ENCODE measurements at regions not wholly inside any gene's neighbourhood (a gene's known extent, or its start where the extent isn't known, plus 50 kb on each side); places are given as distances from the start of the nearest gene placed in this dataset.

DNA sequence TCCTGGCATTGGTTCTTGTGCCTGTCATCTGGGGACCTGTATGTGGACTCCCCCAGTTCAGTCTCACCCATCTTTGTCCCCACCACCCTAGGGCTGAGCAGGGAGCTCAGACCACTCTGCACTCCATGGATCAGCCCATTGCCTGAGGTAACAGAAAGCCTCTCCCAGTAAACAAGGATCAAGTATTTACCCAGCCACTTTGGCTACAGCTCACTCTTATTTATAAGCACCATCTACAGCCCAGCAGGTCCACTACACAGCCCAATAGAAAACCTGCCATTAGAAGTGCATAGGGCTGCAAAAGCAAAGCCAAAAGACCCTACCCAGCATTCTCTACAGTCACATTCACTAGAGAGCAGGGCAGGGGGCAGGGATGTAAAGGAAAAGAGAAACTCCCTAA lies 335.0 kb upstream of the SYNCRIP start:
- peak; percentile 53 for ATAC-seq
- intact Hi-C loops (cut with DNase I) = no loop called here

GRCh38 chr6:85975957-85976356 lies 333.3 kb upstream of the SYNCRIP start:
- no peak overlapping the region for H3K27ac ChIP-seq
- ATAC-seq (no peak), DNase-seq (no peak)
- H3K9me3 ChIP-seq = no peaks in the 10 kb centered on the region
- intact Hi-C loops (cut with DNase I) = no loop called here
- no peaks in the 10 kb centered on the region for H3K4me1 ChIP-seq
- no peak for TF ChIP-seq CTCF (IDR thresholded peaks at IDR 0.05)
- no peaks in the 10 kb centered on the region for H3K27me3 ChIP-seq
- H3K4me3 ChIP-seq = no peak overlapping the region
- no peaks in the 10 kb centered on the region for H3K36me3 ChIP-seq

More for the DNA sequence above, 335.0 kb upstream of the SYNCRIP start:
- TF ChIP-seq CTCF (IDR thresholded peaks at IDR 0.05) = no peak
- Histone ChIP-seq H3K4me1 (no peaks in the 10 kb centered on the region), H3K27ac (no peak overlapping the region), H3K9me3 (no peaks in the 10 kb centered on the region), H3K4me3 (no peak overlapping the region), H3K27me3 (no peaks in the 10 kb centered on the region), H3K36me3 (no peaks in the 10 kb centered on the region)
- DNase-seq = no peak

- intact Hi-C loops (cut with DNase I) = no loop called here
- Histone ChIP-seq H3K4me3 (no peak overlapping the region), H3K27ac (no peak overlapping the region), H3K4me1 (no peaks in the 10 kb centered on the region), H3K36me3 (no peaks in the 10 kb centered on the region), H3K9me3 (no peaks in the 10 kb centered on the region), H3K27me3 (no peaks in the 10 kb centered on the region)
- no peak for TF ChIP-seq CTCF (IDR thresholded peaks at IDR 0.05)
- ATAC-seq = no peak
- no peak for DNase-seq
These were observed 328.6 kb upstream of the SYNCRIP start for GRCh38 chr6:85971238-85971637.

DNA sequence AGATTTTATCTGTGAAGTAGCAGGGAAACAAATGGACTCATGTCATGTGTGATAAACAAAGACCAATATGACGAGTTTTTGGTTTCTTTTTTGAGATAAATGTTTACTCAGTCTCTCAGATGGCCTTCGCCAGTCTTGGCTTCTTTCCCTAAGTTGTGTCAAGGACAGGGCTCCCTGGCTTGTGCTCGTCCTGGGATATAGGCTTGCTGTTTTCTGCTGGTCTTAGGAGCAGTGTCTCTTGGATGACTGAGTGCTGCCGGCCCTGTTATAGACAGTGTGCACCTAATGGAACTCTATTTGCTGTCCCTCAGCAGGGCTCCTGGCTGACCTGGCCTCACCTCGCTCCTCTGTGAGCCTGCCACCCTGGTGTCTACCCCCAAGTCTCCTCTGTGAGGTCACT lies 324.1 kb upstream of the SYNCRIP start:
- H3K27ac ChIP-seq = no peak overlapping the region
- no peaks in the 10 kb centered on the region for H3K4me1 ChIP-seq
- TF ChIP-seq CTCF (IDR thresholded peaks at IDR 0.05) = no peak
- intact Hi-C loops (cut with DNase I) = no loop called here
- H3K4me3 ChIP-seq = no peak overlapping the region
- DNase-seq (no peak), ATAC-seq (no peak)
- no peaks in the 10 kb centered on the region for H3K9me3 ChIP-seq
- no peaks in the 10 kb centered on the region for H3K27me3 ChIP-seq
- no peaks in the 10 kb centered on the region for H3K36me3 ChIP-seq

DNA sequence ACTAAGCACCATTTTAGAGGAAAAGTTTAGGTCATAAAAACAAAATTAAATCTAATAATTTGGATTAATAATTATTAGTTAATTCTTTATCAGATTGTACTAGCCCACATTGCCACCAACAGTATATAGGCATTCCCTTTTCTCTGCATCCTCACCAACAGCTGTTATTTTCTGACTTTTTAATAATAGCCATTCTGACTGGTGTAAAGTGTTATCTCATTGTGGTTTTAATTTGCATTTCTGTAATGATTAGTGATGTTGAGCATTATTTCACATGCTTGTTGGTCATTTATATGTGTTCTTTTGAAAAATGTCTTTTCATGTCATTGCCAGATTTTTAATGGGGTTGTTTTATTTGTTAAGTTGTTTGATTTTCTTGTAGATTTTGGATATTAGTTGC lies 319.1 kb upstream of the SYNCRIP start:
- TF ChIP-seq CTCF (IDR thresholded peaks at IDR 0.05) = no peak
- no peaks in the 10 kb centered on the region for H3K27me3 ChIP-seq

GRCh38 chr6:85961125-85961524 lies 318.4 kb upstream of the SYNCRIP start:
- no peak overlapping the region for H3K27ac ChIP-seq
- no peak overlapping the region for H3K4me3 ChIP-seq
- no peaks in the 10 kb centered on the region for H3K9me3 ChIP-seq
- DNase-seq (no peak), ATAC-seq (no peak)
- no peaks in the 10 kb centered on the region for H3K27me3 ChIP-seq
- TF ChIP-seq CTCF (IDR thresholded peaks at IDR 0.05) = no peak
- intact Hi-C loops (cut with DNase I) = no loop called here
- no peaks in the 10 kb centered on the region for H3K36me3 ChIP-seq
- H3K4me1 ChIP-seq = no peaks in the 10 kb centered on the region

More for the DNA sequence above, 319.1 kb upstream of the SYNCRIP start:
- Histone ChIP-seq H3K36me3 (no peaks in the 10 kb centered on the region), H3K4me1 (no peaks in the 10 kb centered on the region), H3K4me3 (no peak overlapping the region), H3K9me3 (no peaks in the 10 kb centered on the region), H3K27ac (no peak overlapping the region)
- ATAC-seq (no peak), DNase-seq (no peak)
- intact Hi-C loops (cut with DNase I) = no loop called here
